ENCODE measurements at regions not wholly inside any gene's neighbourhood (a gene's known extent, or its start where the extent isn't known, plus 50 kb on each side); places are given as distances from the start of the nearest gene placed in this dataset.

DNA sequence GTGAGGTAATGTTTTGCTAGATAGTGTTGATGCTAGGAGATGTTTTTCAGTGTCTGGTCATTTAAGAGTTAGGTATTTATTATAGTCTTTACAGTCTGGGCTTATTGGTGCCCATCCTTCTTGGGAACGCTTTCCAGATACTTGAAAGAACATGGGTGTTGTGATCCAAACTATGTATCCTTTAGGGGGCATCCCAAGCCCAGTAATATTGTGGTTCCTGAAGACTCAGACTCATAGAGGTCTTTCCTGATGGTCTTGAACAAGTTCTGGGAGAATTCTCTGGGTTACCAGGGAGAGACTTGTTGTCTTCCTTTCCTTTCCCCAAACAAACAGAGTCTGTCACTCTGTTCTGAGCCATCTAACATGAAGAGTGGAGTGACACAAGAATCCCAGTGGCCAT, 99.7 kb upstream of the LRRC3B start:
- TF ChIP-seq, protein P1, sequence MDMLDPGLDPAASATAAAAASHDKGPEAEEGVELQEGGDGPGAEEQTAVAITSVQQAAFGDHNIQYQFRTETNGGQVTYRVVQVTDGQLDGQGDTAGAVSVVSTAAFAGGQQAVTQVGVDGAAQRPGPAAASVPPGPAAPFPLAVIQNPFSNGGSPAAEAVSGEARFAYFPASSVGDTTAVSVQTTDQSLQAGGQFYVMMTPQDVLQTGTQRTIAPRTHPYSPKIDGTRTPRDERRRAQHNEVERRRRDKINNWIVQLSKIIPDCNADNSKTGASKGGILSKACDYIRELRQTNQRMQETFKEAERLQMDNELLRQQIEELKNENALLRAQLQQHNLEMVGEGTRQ (IDR thresholded peaks at IDR 0.05; ENCODE audit: borderline replicate concordance, low read depth, low read length), result no peak
- TF ChIP-seq ELF1 (IDR thresholded peaks at IDR 0.05) (no peak), TAF1 (IDR thresholded peaks at IDR 0.05; ENCODE audit: borderline replicate concordance, low read depth, low read length) (no peak)
- TF ChIP-seq, protein P2, sequence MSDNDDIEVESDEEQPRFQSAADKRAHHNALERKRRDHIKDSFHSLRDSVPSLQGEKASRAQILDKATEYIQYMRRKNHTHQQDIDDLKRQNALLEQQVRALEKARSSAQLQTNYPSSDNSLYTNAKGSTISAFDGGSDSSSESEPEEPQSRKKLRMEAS (IDR thresholded peaks at IDR 0.05; ENCODE audit: low read depth), result no peak
- TF ChIP-seq, protein P3, sequence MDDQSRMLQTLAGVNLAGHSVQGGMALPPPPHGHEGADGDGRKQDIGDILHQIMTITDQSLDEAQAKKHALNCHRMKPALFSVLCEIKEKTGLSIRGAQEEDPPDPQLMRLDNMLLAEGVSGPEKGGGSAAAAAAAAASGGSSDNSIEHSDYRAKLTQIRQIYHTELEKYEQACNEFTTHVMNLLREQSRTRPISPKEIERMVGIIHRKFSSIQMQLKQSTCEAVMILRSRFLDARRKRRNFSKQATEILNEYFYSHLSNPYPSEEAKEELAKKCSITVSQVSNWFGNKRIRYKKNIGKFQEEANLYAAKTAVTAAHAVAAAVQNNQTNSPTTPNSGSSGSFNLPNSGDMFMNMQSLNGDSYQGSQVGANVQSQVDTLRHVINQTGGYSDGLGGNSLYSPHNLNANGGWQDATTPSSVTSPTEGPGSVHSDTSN (IDR thresholded peaks at IDR 0.05), result no peak
- TF ChIP-seq, protein P4, sequence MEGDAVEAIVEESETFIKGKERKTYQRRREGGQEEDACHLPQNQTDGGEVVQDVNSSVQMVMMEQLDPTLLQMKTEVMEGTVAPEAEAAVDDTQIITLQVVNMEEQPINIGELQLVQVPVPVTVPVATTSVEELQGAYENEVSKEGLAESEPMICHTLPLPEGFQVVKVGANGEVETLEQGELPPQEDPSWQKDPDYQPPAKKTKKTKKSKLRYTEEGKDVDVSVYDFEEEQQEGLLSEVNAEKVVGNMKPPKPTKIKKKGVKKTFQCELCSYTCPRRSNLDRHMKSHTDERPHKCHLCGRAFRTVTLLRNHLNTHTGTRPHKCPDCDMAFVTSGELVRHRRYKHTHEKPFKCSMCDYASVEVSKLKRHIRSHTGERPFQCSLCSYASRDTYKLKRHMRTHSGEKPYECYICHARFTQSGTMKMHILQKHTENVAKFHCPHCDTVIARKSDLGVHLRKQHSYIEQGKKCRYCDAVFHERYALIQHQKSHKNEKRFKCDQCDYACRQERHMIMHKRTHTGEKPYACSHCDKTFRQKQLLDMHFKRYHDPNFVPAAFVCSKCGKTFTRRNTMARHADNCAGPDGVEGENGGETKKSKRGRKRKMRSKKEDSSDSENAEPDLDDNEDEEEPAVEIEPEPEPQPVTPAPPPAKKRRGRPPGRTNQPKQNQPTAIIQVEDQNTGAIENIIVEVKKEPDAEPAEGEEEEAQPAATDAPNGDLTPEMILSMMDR (IDR thresholded peaks at IDR 0.05), result no peak

Measured in SK-N-SH (cell line).